NB4 (cell line): ENCODE measurements at regions not wholly inside any gene's neighbourhood (a gene's known extent, or its start where the extent isn't known, plus 50 kb on each side); places are given as distances from the start of the nearest gene placed in this dataset.
"Not testable (repeated sequence)": the region's sequence is repeated elsewhere in the genome, so short reads cannot be mapped to it uniquely, and the experiment has no call there.

Experiments
- DNase-seq: peaks from one replicate; pipeline ENCODE4 v3.0.0; 2010; ENCODE audit warnings: low read depth
- H3K4me3 ChIP-seq: one replicate; pipeline ENCODE4 v1.5.1; 2011; ENCODE audit warnings: mild to moderate bottlenecking, low read depth, low read length, moderate library complexity
- MYC ChIP-seq: IDR thresholded peaks from 2 replicates; pipeline ENCODE4 v1.6.1; 2011; ENCODE audit warnings: low read depth, low read length
- POLR2A ChIP-seq: IDR thresholded peaks from 2 replicates; pipeline ENCODE4 v1.6.1; 2011; ENCODE audit warnings: mild to moderate bottlenecking; ENCODE audit not compliant: insufficient read length; ENCODE audit errors: extremely low read depth
- TF ChIP-seq, protein P1 (sequence below): IDR thresholded peaks from one replicate; pipeline ENCODE4 v1.5.1; 2012; ENCODE audit warnings: low read depth, low read length
- TF ChIP-seq, protein P2 (sequence below): IDR thresholded peaks from 2 replicates; pipeline ENCODE4 v1.6.1; 2011; ENCODE audit warnings: low read depth, low read length

DNA sequence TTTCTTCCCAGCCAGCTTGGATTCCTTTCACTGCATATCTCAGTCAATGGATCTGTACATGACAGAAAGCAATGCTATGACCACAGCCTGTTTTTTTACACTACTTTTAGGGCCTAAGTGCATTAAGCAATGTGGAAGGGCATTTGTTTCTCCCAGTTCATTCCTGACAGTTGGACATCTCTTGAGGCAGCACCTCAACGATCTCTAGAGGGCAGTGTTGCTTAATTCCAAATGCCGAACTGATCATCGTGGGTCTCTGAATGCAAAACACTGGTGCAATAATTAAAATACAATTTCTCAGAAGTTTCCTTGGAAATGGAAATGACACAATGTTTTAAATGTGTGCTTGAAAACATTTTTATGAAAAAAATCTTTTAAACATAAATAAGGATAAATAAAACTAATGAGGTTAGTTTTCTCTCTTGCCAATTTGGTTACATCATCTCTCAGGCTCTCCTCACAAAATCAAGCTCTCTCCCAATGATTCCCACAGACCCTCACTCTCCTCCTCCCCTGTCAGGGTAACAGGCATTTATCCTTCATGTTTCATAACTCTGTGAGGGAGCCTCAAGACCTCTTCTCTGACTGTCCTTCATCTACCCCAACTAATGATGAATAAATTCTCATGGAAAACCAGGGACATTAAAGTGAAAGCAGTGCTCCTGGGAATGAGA is 192.4 kb upstream of the SLC16A7 start:
- DNase-seq = peak; percentile 69
- TF ChIP-seq MYC = no peak
- TF ChIP-seq, protein P1, sequence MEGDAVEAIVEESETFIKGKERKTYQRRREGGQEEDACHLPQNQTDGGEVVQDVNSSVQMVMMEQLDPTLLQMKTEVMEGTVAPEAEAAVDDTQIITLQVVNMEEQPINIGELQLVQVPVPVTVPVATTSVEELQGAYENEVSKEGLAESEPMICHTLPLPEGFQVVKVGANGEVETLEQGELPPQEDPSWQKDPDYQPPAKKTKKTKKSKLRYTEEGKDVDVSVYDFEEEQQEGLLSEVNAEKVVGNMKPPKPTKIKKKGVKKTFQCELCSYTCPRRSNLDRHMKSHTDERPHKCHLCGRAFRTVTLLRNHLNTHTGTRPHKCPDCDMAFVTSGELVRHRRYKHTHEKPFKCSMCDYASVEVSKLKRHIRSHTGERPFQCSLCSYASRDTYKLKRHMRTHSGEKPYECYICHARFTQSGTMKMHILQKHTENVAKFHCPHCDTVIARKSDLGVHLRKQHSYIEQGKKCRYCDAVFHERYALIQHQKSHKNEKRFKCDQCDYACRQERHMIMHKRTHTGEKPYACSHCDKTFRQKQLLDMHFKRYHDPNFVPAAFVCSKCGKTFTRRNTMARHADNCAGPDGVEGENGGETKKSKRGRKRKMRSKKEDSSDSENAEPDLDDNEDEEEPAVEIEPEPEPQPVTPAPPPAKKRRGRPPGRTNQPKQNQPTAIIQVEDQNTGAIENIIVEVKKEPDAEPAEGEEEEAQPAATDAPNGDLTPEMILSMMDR = peak; percentile 88
- TF ChIP-seq, protein P2, sequence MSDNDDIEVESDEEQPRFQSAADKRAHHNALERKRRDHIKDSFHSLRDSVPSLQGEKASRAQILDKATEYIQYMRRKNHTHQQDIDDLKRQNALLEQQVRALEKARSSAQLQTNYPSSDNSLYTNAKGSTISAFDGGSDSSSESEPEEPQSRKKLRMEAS = no peak
- TF ChIP-seq POLR2A = no peak
- no peak overlapping the region for H3K4me3 ChIP-seq

DNA sequence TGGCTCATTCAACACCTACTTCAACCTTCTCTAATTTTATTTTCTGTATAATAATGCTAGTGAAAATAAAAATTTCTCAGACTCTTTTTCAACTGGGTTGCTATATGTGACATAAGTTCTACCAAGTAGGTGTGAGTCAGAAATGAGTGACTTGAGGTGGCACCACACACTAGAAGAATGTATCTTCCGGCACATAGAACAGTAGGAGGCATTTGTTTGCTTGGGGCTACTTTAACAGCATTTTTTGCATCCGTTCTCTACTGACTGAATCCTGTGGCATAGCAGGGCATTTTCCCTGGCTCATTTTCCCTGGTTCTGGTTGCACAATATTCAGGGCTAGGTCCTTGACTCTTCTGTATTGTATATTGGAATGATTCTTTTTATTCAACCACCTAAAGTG is 194.0 kb upstream of the SLC16A7 start:
- TF ChIP-seq, protein P2 = no peak
- TF ChIP-seq POLR2A = no peak
- TF ChIP-seq MYC = no peak
- TF ChIP-seq, protein P1 = no peak
- no peak for DNase-seq
- no peak overlapping the region for H3K4me3 ChIP-seq

DNA sequence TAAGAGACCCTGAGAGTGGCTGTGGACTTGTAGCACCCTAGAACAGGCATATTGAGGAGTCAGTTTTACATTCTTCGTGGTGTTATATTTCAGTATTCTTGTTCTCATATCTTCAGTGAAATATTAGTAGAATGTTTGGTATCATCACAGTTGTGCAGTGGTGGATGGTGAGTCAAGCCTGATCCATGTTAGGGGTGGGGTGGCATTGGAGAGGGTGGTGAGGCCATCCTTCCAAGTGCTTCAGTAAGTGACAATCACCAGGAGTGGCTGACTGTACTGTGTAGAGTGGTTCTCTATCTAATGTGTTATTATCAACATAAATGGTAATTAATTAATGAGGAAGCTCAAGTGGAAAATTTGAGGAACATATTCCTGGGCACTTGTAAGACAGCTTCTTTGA is 197.7 kb upstream of the SLC16A7 start:
- no peak for DNase-seq
- TF ChIP-seq POLR2A = no peak
- no peak for TF ChIP-seq MYC
- TF ChIP-seq, protein P2 = no peak
- TF ChIP-seq, protein P1 = no peak
- no peak overlapping the region for H3K4me3 ChIP-seq

DNA sequence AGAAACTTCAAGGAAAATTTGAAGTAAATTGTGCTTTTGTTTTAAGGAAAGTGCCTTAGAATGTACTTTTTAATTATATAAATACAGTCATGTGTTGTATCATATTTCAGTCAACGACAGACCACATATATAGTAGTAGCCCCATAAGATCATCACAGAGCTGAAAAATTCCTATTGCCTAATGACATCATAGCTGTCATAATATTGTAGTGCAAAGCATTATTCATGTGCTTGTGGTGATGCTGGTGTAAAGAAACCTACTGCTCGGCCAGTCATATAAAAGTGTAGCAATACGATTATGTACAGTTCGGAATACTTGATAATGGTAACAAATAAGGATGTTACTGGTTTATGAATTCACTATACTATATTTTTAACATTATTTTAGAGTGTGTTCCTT is 198.9 kb upstream of the SLC16A7 start:
- no peak overlapping the region for H3K4me3 ChIP-seq
- no peak for DNase-seq
- no peak for TF ChIP-seq MYC
- TF ChIP-seq, protein P1 = no peak
- no peak for TF ChIP-seq POLR2A
- TF ChIP-seq, protein P2 = no peak

DNA sequence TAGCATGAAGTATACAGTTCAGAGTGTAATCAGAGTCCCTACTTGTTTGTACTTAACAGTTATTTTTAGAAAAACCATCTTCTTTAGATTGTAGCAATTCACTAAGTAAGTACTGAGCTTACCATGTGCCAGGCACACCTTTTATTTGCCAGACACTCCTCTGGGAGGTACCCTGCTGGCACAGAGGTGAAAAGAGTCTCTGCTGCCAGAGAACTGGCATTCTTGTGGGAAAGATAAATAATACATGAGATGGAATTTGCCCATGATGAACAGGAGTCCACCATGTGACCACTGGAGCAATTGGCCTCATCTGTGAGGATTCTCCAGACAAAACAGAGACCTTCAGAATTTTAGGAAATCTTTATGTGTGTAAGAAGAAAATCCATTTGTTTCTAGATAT is 199.3 kb upstream of the SLC16A7 start:
- H3K4me3 ChIP-seq = no peak overlapping the region
- DNase-seq = no peak
- TF ChIP-seq, protein P2 = no peak
- TF ChIP-seq, protein P1 = no peak
- TF ChIP-seq POLR2A (no peak), MYC (no peak)

DNA sequence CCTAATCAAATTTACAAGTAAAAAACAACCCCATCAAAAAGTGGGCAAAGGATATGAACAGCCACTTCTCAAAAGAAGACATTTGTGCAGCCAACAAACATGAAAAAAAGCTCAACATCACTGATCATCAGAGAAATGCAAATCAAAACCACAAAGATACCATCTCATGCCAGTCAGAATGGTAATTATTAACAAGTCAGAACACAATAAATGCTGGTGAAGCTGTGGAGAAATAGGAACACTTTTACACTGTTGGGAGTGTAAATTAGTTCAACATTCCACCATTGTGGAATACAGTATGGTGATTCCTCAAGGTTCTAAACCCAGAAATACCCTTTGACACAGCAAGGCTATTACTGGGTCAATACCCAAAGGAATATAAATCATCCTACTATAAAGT is 200.5 kb upstream of the SLC16A7 start:
- H3K4me3 ChIP-seq = not testable (repeated sequence)

More for the DNA sequence above, 200.5 kb upstream of the SLC16A7 start:
- DNase-seq = not testable (repeated sequence)
